ENCODE measurements at regions not wholly inside any gene's neighbourhood (a gene's known extent, or its start where the extent isn't known, plus 50 kb on each side); places are given as distances from the start of the nearest gene placed in this dataset.
A peak's percentile ranks its signal among the peaks of the same experiment; 100 is the strongest.

DNA sequence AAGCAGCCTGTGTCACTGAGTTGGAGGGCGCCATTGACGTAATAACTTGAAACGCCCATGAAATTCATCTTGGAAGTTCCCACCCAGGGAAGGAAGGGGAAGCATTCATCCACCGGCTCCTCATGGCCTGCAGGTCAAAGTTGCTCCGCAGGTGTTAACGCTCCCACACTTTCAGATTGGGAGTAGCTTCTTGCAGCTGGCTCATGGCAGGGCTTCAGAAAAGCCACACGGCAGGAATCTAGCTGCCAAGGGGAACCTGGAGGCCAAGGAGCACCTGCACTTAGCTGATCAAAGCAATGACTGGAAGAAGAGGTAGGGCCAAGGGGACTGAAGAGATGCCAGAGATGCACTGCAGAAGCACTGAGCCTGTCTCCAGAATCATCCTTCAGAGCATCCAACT lies 203.2 kb downstream of the ARHGAP12 start:
- Histone ChIP-seq H4K8ac (ENCODE audit: low read depth, low read length) (no peak overlapping the region), H3K36me3 (ENCODE audit: control insufficient read depth, insufficient read depth, low read length) (no peaks in the 10 kb centered on the region), H3K56ac (ENCODE audit: low read length) (no peak overlapping the region), H3K4me3 (ENCODE audit: low read length) (no peak overlapping the region), H2BK15ac (replicated peaks; ENCODE audit: low read depth) (no peak overlapping the region), H3K9ac (ENCODE audit: low read length) (no peak overlapping the region), H3K79me1 (ENCODE audit: low read length) (no peaks in the 10 kb centered on the region), H3K4me2 (ENCODE audit: low read length) (no peak overlapping the region), H2AK5ac (ENCODE audit: low read length) (no peak overlapping the region), H4K5ac (ENCODE audit: low read length) (no peak overlapping the region), H3K79me2 (ENCODE audit: control insufficient read depth, insufficient read depth, low read length) (no peaks in the 10 kb centered on the region), H3K27me3 (ENCODE audit: insufficient read depth, low read length, poor library complexity) (no peaks in the 10 kb centered on the region), H3K27ac (ENCODE audit: low read depth, low read length) (no peak overlapping the region), H2BK120ac (ENCODE audit: low read depth, low read length) (no peak overlapping the region), H3K4me1 (ENCODE audit: control insufficient read depth, low read depth, low read length) (no peaks in the 10 kb centered on the region), H2BK5ac (ENCODE audit: low read length) (no peak overlapping the region), H3K23ac (ENCODE audit: low read length) (no peak overlapping the region), H3K4ac (ENCODE audit: low read depth, low read length) (no peak overlapping the region), H3K18ac (ENCODE audit: low read length) (no peak overlapping the region)
- DNase-seq: no peak
- no CpG with 5 or more reads among the region's 7 CpGs for WGBS (ENCODE audit: extremely low coverage, insufficient coverage, low lambda C conversion rate)

DNA sequence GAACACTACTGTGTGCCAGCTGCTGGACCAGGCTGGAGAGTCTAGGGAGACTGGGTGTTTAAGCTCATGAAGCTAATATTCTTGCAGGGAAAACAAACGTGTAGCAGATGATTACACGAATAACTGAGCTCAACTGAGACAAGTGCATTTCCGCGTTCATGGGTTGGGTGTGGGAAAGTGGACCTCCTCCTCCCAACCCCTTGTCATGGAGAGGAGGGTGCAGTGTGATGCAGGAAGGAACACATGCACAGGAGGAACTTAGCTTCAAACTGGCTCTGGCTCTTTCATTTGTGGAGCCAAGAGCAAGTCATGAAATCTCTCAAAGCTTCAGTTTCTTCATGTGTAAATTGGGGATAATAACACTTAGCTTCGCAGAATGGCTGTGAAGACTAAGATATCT lies 204.3 kb downstream of the ARHGAP12 start:
- H3K36me3 ChIP-seq (ENCODE audit: control insufficient read depth, insufficient read depth, low read length): no peaks in the 10 kb centered on the region
- H3K23ac ChIP-seq (ENCODE audit: low read length): no peak overlapping the region
- no peak overlapping the region for H3K4me3 ChIP-seq (ENCODE audit: low read length)
- H3K79me1 ChIP-seq (ENCODE audit: low read length): no peaks in the 10 kb centered on the region
- no peaks in the 10 kb centered on the region for H3K27me3 ChIP-seq (ENCODE audit: insufficient read depth, low read length, poor library complexity)
- H2BK5ac ChIP-seq (ENCODE audit: low read length): no peak overlapping the region
- no peaks in the 10 kb centered on the region for H3K4me1 ChIP-seq (ENCODE audit: control insufficient read depth, low read depth, low read length)
- no CpG with 5 or more reads among the region's 5 CpGs for WGBS (ENCODE audit: extremely low coverage, insufficient coverage, low lambda C conversion rate)
- no peak overlapping the region for H3K56ac ChIP-seq (ENCODE audit: low read length)
- H3K27ac ChIP-seq (ENCODE audit: low read depth, low read length): no peak overlapping the region
- no peak overlapping the region for H4K5ac ChIP-seq (ENCODE audit: low read length)
- H3K4me2 ChIP-seq (ENCODE audit: low read length): no peak overlapping the region
- no peak overlapping the region for H3K4ac ChIP-seq (ENCODE audit: low read depth, low read length)
- H3K79me2 ChIP-seq (ENCODE audit: control insufficient read depth, insufficient read depth, low read length): no peaks in the 10 kb centered on the region
- DNase-seq: no peak
- H2BK15ac ChIP-seq (replicated peaks; ENCODE audit: low read depth): no peak overlapping the region
- H3K9ac ChIP-seq (ENCODE audit: low read length): no peak overlapping the region
- no peak overlapping the region for H2BK120ac ChIP-seq (ENCODE audit: low read depth, low read length)
- H4K8ac ChIP-seq (ENCODE audit: low read depth, low read length): no peak overlapping the region
- no peak overlapping the region for H2AK5ac ChIP-seq (ENCODE audit: low read length)
- H3K18ac ChIP-seq (ENCODE audit: low read length): no peak overlapping the region

GRCh38 chr10:31723106-31723750 lies 205.4 kb downstream of the ARHGAP12 start:
- DNase-seq: no peak
- H3K27ac ChIP-seq (ENCODE audit: low read depth, low read length): no peak overlapping the region

GRCh38 chr10:31721096-31721495 lies 207.5 kb downstream of the ARHGAP12 start:
- WGBS (ENCODE audit: extremely low coverage, insufficient coverage, low lambda C conversion rate): no CpG with 5 or more reads among the region's 5 CpGs
- no peak overlapping the region for H2BK5ac ChIP-seq (ENCODE audit: low read length)

More at GRCh38 chr10:31723106-31723750, 205.4 kb downstream of the ARHGAP12 start:
- Histone ChIP-seq H2AK5ac (ENCODE audit: low read length) (no peak overlapping the region), H3K18ac (ENCODE audit: low read length) (no peak overlapping the region), H4K8ac (ENCODE audit: low read depth, low read length) (no peak overlapping the region), H3K4me2 (ENCODE audit: low read length) (no peak overlapping the region), H3K4ac (ENCODE audit: low read depth, low read length) (no peak overlapping the region), H2BK120ac (ENCODE audit: low read depth, low read length) (no peak overlapping the region), H4K5ac (ENCODE audit: low read length) (no peak overlapping the region), H3K79me2 (ENCODE audit: control insufficient read depth, insufficient read depth, low read length) (no peaks in the 10 kb centered on the region), H3K27me3 (ENCODE audit: insufficient read depth, low read length, poor library complexity) (no peaks in the 10 kb centered on the region), H3K9ac (ENCODE audit: low read length) (no peak overlapping the region), H2BK5ac (ENCODE audit: low read length) (no peak overlapping the region), H3K4me3 (ENCODE audit: low read length) (no peak overlapping the region), H3K36me3 (ENCODE audit: control insufficient read depth, insufficient read depth, low read length) (no peaks in the 10 kb centered on the region), H3K56ac (ENCODE audit: low read length) (no peak overlapping the region), H3K23ac (ENCODE audit: low read length) (no peak overlapping the region), H2BK15ac (replicated peaks; ENCODE audit: low read depth) (no peak overlapping the region), H3K4me1 (ENCODE audit: control insufficient read depth, low read depth, low read length) (no peaks in the 10 kb centered on the region), H3K79me1 (ENCODE audit: low read length) (no peaks in the 10 kb centered on the region)
- WGBS (ENCODE audit: extremely low coverage, insufficient coverage, low lambda C conversion rate): no CpG with 5 or more reads among the region's 5 CpGs

DNA sequence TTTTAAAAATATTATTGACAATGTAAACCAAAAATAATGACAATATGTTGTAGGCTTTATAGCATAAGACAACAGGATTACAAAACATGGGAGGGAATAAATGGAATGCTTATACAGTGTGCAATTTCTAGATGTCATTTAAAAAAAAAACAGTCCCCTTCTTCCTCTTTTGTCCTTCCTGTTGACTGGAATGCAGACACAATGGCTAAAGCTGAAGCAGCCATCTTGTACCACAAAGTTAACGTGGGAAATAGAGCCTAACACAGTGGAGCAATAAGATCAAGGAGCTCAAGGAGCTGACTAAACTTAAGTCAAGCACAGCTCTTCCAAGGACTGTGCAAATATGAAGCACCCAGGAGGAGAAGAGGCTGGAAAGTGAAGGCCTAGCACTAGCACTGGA lies 208.1 kb downstream of the ARHGAP12 start:
- no peaks in the 10 kb centered on the region for H3K79me2 ChIP-seq (ENCODE audit: control insufficient read depth, insufficient read depth, low read length)
- no peak overlapping the region for H2BK15ac ChIP-seq (replicated peaks; ENCODE audit: low read depth)
- no peak overlapping the region for H3K4me2 ChIP-seq (ENCODE audit: low read length)
- no peak overlapping the region for H4K5ac ChIP-seq (ENCODE audit: low read length)
- H3K18ac ChIP-seq (ENCODE audit: low read length): no peak overlapping the region
- H3K27me3 ChIP-seq (ENCODE audit: insufficient read depth, low read length, poor library complexity): no peaks in the 10 kb centered on the region
- no peak overlapping the region for H3K23ac ChIP-seq (ENCODE audit: low read length)
- no peak overlapping the region for H2BK5ac ChIP-seq (ENCODE audit: low read length)
- H3K4me1 ChIP-seq (ENCODE audit: control insufficient read depth, low read depth, low read length): no peaks in the 10 kb centered on the region
- H3K4me3 ChIP-seq (ENCODE audit: low read length): no peak overlapping the region
- no peak overlapping the region for H2AK5ac ChIP-seq (ENCODE audit: low read length)
- H3K79me1 ChIP-seq (ENCODE audit: low read length): no peaks in the 10 kb centered on the region
- no CpG with 5 or more reads among the region's 1 CpG for WGBS (ENCODE audit: extremely low coverage, insufficient coverage, low lambda C conversion rate)
- H4K8ac ChIP-seq (ENCODE audit: low read depth, low read length): no peak overlapping the region
- H2BK120ac ChIP-seq (ENCODE audit: low read depth, low read length): no peak overlapping the region
- no peak for DNase-seq
- H3K56ac ChIP-seq (ENCODE audit: low read length): no peak overlapping the region
- H3K36me3 ChIP-seq (ENCODE audit: control insufficient read depth, insufficient read depth, low read length): no peaks in the 10 kb centered on the region
- no peak overlapping the region for H3K9ac ChIP-seq (ENCODE audit: low read length)
- H3K4ac ChIP-seq (ENCODE audit: low read depth, low read length): no peak overlapping the region
- no peak overlapping the region for H3K27ac ChIP-seq (ENCODE audit: low read depth, low read length)

More at GRCh38 chr10:31721096-31721495, 207.5 kb downstream of the ARHGAP12 start:
- no peak overlapping the region for H3K18ac ChIP-seq (ENCODE audit: low read length)
- no peak overlapping the region for H4K5ac ChIP-seq (ENCODE audit: low read length)
- H2BK15ac ChIP-seq (replicated peaks; ENCODE audit: low read depth): no peak overlapping the region
- H3K27me3 ChIP-seq (ENCODE audit: insufficient read depth, low read length, poor library complexity): no peaks in the 10 kb centered on the region
- no peak overlapping the region for H3K9ac ChIP-seq (ENCODE audit: low read length)
- no peak overlapping the region for H2BK120ac ChIP-seq (ENCODE audit: low read depth, low read length)
- H2AK5ac ChIP-seq (ENCODE audit: low read length): no peak overlapping the region
- H3K23ac ChIP-seq (ENCODE audit: low read length): no peak overlapping the region
- no peak overlapping the region for H4K8ac ChIP-seq (ENCODE audit: low read depth, low read length)
- H3K79me1 ChIP-seq (ENCODE audit: low read length): no peaks in the 10 kb centered on the region
- no peak overlapping the region for H3K27ac ChIP-seq (ENCODE audit: low read depth, low read length)
- H3K56ac ChIP-seq (ENCODE audit: low read length): no peak overlapping the region
- no peak for DNase-seq
- no peaks in the 10 kb centered on the region for H3K4me1 ChIP-seq (ENCODE audit: control insufficient read depth, low read depth, low read length)
- no peaks in the 10 kb centered on the region for H3K36me3 ChIP-seq (ENCODE audit: control insufficient read depth, insufficient read depth, low read length)
- H3K4me3 ChIP-seq (ENCODE audit: low read length): no peak overlapping the region
- no peaks in the 10 kb centered on the region for H3K79me2 ChIP-seq (ENCODE audit: control insufficient read depth, insufficient read depth, low read length)
- H3K4ac ChIP-seq (ENCODE audit: low read depth, low read length): no peak overlapping the region
- no peak overlapping the region for H3K4me2 ChIP-seq (ENCODE audit: low read length)

GRCh38 chr10:31709476-31709875 lies 219.2 kb downstream of the ARHGAP12 start:
- H3K79me2 ChIP-seq (ENCODE audit: control insufficient read depth, insufficient read depth, low read length): no peaks in the 10 kb centered on the region
- H3K18ac ChIP-seq (ENCODE audit: low read length): no peak overlapping the region
- no peak overlapping the region for H3K4ac ChIP-seq (ENCODE audit: low read depth, low read length)
- no peak overlapping the region for H3K56ac ChIP-seq (ENCODE audit: low read length)
- H3K79me1 ChIP-seq (ENCODE audit: low read length): no peaks in the 10 kb centered on the region
- peaks cover 15% of the 10 kb centered on the region for H3K4me1 ChIP-seq (ENCODE audit: control insufficient read depth, low read depth, low read length)
- H2BK15ac ChIP-seq (replicated peaks; ENCODE audit: low read depth): no peak overlapping the region
- H2BK5ac ChIP-seq (ENCODE audit: low read length): no peak overlapping the region
- no peak overlapping the region for H3K9ac ChIP-seq (ENCODE audit: low read length)
- H3K4me2 ChIP-seq (ENCODE audit: low read length): no peak overlapping the region
- H2AK5ac ChIP-seq (ENCODE audit: low read length): peak overlapping the region; percentile 32
- H2BK120ac ChIP-seq (ENCODE audit: low read depth, low read length): no peak overlapping the region
- H3K36me3 ChIP-seq (ENCODE audit: control insufficient read depth, insufficient read depth, low read length): no peaks in the 10 kb centered on the region
- no peak overlapping the region for H3K23ac ChIP-seq (ENCODE audit: low read length)
- DNase-seq: no peak
- no peaks in the 10 kb centered on the region for H3K27me3 ChIP-seq (ENCODE audit: insufficient read depth, low read length, poor library complexity)
- H4K8ac ChIP-seq (ENCODE audit: low read depth, low read length): no peak overlapping the region
- no peak overlapping the region for H4K5ac ChIP-seq (ENCODE audit: low read length)
- H3K27ac ChIP-seq (ENCODE audit: low read depth, low read length): no peak overlapping the region
- no peak overlapping the region for H3K4me3 ChIP-seq (ENCODE audit: low read length)
